ENCODE measurements at regions not wholly inside any gene's neighbourhood (a gene's known extent, or its start where the extent isn't known, plus 50 kb on each side); places are given as distances from the start of the nearest gene placed in this dataset.

- Histone ChIP-seq H3K27ac (ENCODE audit: low read depth, low read length) (no peak overlapping the region), H3K79me2 (ENCODE audit: insufficient read depth, low read length) (no peaks in the 10 kb centered on the region), H3K27me3 (ENCODE audit: insufficient read depth, low read length) (no peaks in the 10 kb centered on the region), H2AFZ (ENCODE audit: low read depth, low read length) (no peak overlapping the region), H3K4me1 (ENCODE audit: insufficient read depth, low read length) (no peaks in the 10 kb centered on the region), H3K4me3 (ENCODE audit: insufficient read depth, low read depth, low read length) (no peak overlapping the region), H4K20me1 (ENCODE audit: insufficient read depth, low read length) (no peaks in the 10 kb centered on the region), H3K9me3 (ENCODE audit: insufficient read depth, low read depth, low read length) (peaks cover 18% of the 10 kb centered on the region), H3K9ac (ENCODE audit: low read length) (no peak overlapping the region), H3K4me2 (ENCODE audit: low read length) (no peak overlapping the region), H3K36me3 (ENCODE audit: insufficient read depth, low read length) (no peaks in the 10 kb centered on the region)
- H3K4me3 Mint-ChIP-seq (ENCODE audit: unreplicated experiment) = no peak overlapping the region
- no peaks in the 10 kb centered on the region for H3K27me3 Mint-ChIP-seq (ENCODE audit: low read depth, unreplicated experiment)
- no peak for FAIRE-seq
- H3K36me3 Mint-ChIP-seq (ENCODE audit: low read depth, unreplicated experiment) = no peaks in the 10 kb centered on the region
- no peak for TF ChIP-seq CTCF (IDR thresholded peaks at IDR 0.05; ENCODE audit: insufficient read depth, low read depth, low read length)
- TF ChIP-seq EZH2 (IDR thresholded peaks at IDR 0.05; ENCODE audit: insufficient read depth, low read length) = no peak
- DNase-seq (ENCODE audit: low read depth) = no peak
- H3K9me3 Mint-ChIP-seq (ENCODE audit: unreplicated experiment) = peaks cover 15% of the 10 kb centered on the region
- H3K4me1 Mint-ChIP-seq (ENCODE audit: low read depth, unreplicated experiment) = no peaks in the 10 kb centered on the region
- no peak overlapping the region for H3K27ac Mint-ChIP-seq (ENCODE audit: unreplicated experiment)
Observed at GRCh38 chr1:4306559-4307467, 347.6 kb upstream of the AJAP1 start.

GRCh38 chr1:4307468-4307845 lies 347.0 kb upstream of the AJAP1 start:
- H3K27ac ChIP-seq (ENCODE audit: low read depth, low read length) = no peak overlapping the region
- no peak overlapping the region for H3K4me3 Mint-ChIP-seq (ENCODE audit: unreplicated experiment)
- no peak overlapping the region for H2AFZ ChIP-seq (ENCODE audit: low read depth, low read length)
- H3K4me1 ChIP-seq (ENCODE audit: insufficient read depth, low read length) = no peaks in the 10 kb centered on the region
- H3K9me3 ChIP-seq (ENCODE audit: insufficient read depth, low read depth, low read length) = peaks cover 12% of the 10 kb centered on the region
- H3K4me3 ChIP-seq (ENCODE audit: insufficient read depth, low read depth, low read length) = no peak overlapping the region
- H3K36me3 ChIP-seq (ENCODE audit: insufficient read depth, low read length) = no peaks in the 10 kb centered on the region
- no peak for DNase-seq (ENCODE audit: low read depth)
- FAIRE-seq = no peak
- no peaks in the 10 kb centered on the region for H3K36me3 Mint-ChIP-seq (ENCODE audit: low read depth, unreplicated experiment)
- H3K4me2 ChIP-seq (ENCODE audit: low read length) = no peak overlapping the region
- no peak for TF ChIP-seq EZH2 (IDR thresholded peaks at IDR 0.05; ENCODE audit: insufficient read depth, low read length)
- TF ChIP-seq CTCF (IDR thresholded peaks at IDR 0.05; ENCODE audit: insufficient read depth, low read depth, low read length) = no peak
- no peaks in the 10 kb centered on the region for H4K20me1 ChIP-seq (ENCODE audit: insufficient read depth, low read length)
- no peaks in the 10 kb centered on the region for H3K79me2 ChIP-seq (ENCODE audit: insufficient read depth, low read length)
- no peaks in the 10 kb centered on the region for H3K27me3 Mint-ChIP-seq (ENCODE audit: low read depth, unreplicated experiment)
- H3K9me3 Mint-ChIP-seq (ENCODE audit: unreplicated experiment) = peaks cover 15% of the 10 kb centered on the region
- no peaks in the 10 kb centered on the region for H3K4me1 Mint-ChIP-seq (ENCODE audit: low read depth, unreplicated experiment)
- no peak overlapping the region for H3K9ac ChIP-seq (ENCODE audit: low read length)
- H3K27me3 ChIP-seq (ENCODE audit: insufficient read depth, low read length) = no peaks in the 10 kb centered on the region
- H3K27ac Mint-ChIP-seq (ENCODE audit: unreplicated experiment) = no peak overlapping the region
